GM12878 (cell line): ENCODE measurements at regions not wholly inside any gene's neighbourhood (a gene's known extent, or its start where the extent isn't known, plus 50 kb on each side); places are given as distances from the start of the nearest gene placed in this dataset.

Experiments used
- ATAC-seq: fragments of 200-7000 bp; cut with Tn5 transposase; 3 replicates; pipeline ENCODE4 v1.9.1; 2020; ENCODE audit warnings: mild to moderate bottlenecking, moderate library complexity
- BruUV-seq: library from RNA; stranded (reverse); fragments of 400-500 nt; replicated peaks from 2 replicates; lab custom pipeline; 2021; lab: Mats Ljungman, UMichigan
- CTCF ChIA-PET: fragments of 300-600 bp; sonication (Branson Sonifier 250); formaldehyde crosslinking; extraction: SDS; loops from one replicate; lab custom pipeline; 2021; ENCODE audit warnings: inconsistent platforms; lab: Yijun Ruan, JAX
- POLR2A ChIA-PET: fragments of 350-600 bp; formaldehyde crosslinking; extraction: SDS; loops from one replicate; lab custom pipeline; 2021; ENCODE audit warnings: inconsistent platforms; lab: Charles Lee
- RAD21 ChIA-PET: fragments of 300-600 bp; sonication (Branson Sonifier 250); formaldehyde crosslinking; loops from one replicate; lab custom pipeline; 2023; ENCODE audit warnings: antibody characterized with exemption; ENCODE audit not compliant: unreplicated experiment; lab: Charles Lee
- SMC1A ChIA-PET: fragments of 300-600 bp; sonication (Branson Sonifier 250); formaldehyde crosslinking; loops from one replicate; lab custom pipeline; 2023; ENCODE audit not compliant: unreplicated experiment, uncharacterized antibody; lab: Charles Lee
- DNase-seq: peaks from one replicate; pipeline ENCODE4 v3.0.0-alpha.2; 2011; ENCODE audit warnings: low read depth, low spot score
- FAIRE-seq: peaks from 3 replicates; lab custom pipeline; 2011; peaks lifted over from hg19 to GRCh38; lab: Jason Lieb, UNC
- H2AFZ ChIP-seq: 2 replicates; pipeline ENCODE4 v1.6.0; 2011; ENCODE audit warnings: low read depth, low read length, control low read depth; ENCODE audit not compliant: control insufficient read depth
- H3K27ac ChIP-seq: 2 replicates; pipeline ENCODE4 v1.5.1; 2011; ENCODE audit warnings: control low read depth; ENCODE audit not compliant: control insufficient read depth, insufficient read depth
- H3K27me3 ChIP-seq, 2 experiments: replicated peaks in 1 of 2; 2 replicates each; pipeline versions ENCODE4 v1.6.0 to v1.6.1; 2011; ENCODE audit warnings: low read length in 1 of 2; ENCODE audit not compliant: control insufficient read depth in 2 of 2, insufficient read depth in 2 of 2
- H3K36me3 ChIP-seq, 2 experiments: 2 replicates each; pipeline ENCODE4 v1.5.1; 2011; ENCODE audit warnings: low read length in 1 of 2; ENCODE audit not compliant: control insufficient read depth in 2 of 2, insufficient read depth in 2 of 2
- H3K4me1 ChIP-seq: 2 replicates; pipeline ENCODE4 v1.6.1; 2011; ENCODE audit warnings: mild to moderate bottlenecking, low read length, moderate library complexity, mixed read lengths; ENCODE audit not compliant: control insufficient read depth, insufficient read depth
- H3K4me2 ChIP-seq: 2 replicates; pipeline ENCODE4 v1.6.0; 2011; ENCODE audit warnings: control low read depth; ENCODE audit not compliant: control insufficient read depth, insufficient read depth
- H3K4me3 ChIP-seq: fragments of 200-600 bp; sonication (generic); 2 replicates; pipeline ENCODE4 v1.5.1; 2016
- H3K79me2 ChIP-seq: 2 replicates; pipeline ENCODE4 v1.6.0; 2011; ENCODE audit warnings: low read length; ENCODE audit not compliant: control insufficient read depth, insufficient read depth
- H3K9ac ChIP-seq: 2 replicates; pipeline ENCODE4 v1.8.0; 2011; ENCODE audit warnings: low read length, control low read depth, mixed read lengths; ENCODE audit not compliant: control insufficient read depth, insufficient read depth
- H3K9me3 ChIP-seq: replicated peaks from 3 replicates; pipeline ENCODE4 v1.5.1; 2011; ENCODE audit warnings: mild to moderate bottlenecking, low read length; ENCODE audit not compliant: control insufficient read depth, insufficient read depth
- H4K20me1 ChIP-seq: 2 replicates; pipeline ENCODE4 v1.6.0; 2011; ENCODE audit not compliant: control insufficient read depth, insufficient read depth
- BACH1 ChIP-seq: fragments of 450-650 bp; IDR thresholded peaks from 2 replicates; pipeline ENCODE4 v1.6.1; 2017; ENCODE audit warnings: mild to moderate bottlenecking, borderline replicate concordance
- CBX3 ChIP-seq: fragments of 200-600 bp; sonication (generic); IDR thresholded peaks from 2 replicates; pipeline ENCODE4 v1.6.1; 2016; ENCODE audit warnings: low read depth, borderline replicate concordance
- IKZF1 ChIP-seq: fragments of 450-650 bp; conservative IDR thresholded peaks from 2 replicates; pipeline ENCODE4 v1.6.1; 2017; ENCODE audit warnings: antibody characterized with exemption, mild to moderate bottlenecking
- MXI1 ChIP-seq: fragments of 150-350 bp; IDR thresholded peaks from 2 replicates; pipeline ENCODE4 v1.6.1; 2011; ENCODE audit warnings: low read depth, mild to moderate bottlenecking, inconsistent platforms, low read length, improper control_type of control experiment
- NFXL1 ChIP-seq: fragments of 450-650 bp; IDR thresholded peaks from 2 replicates; pipeline ENCODE4 v1.6.1; 2017; ENCODE audit warnings: antibody characterized with exemption, mild to moderate bottlenecking, borderline replicate concordance
- RBBP5 ChIP-seq: fragments of 200-600 bp; sonication (generic); conservative IDR thresholded peaks from 2 replicates; pipeline ENCODE4 v1.6.1; 2016
- SMAD1 ChIP-seq: fragments of 450-650 bp; IDR thresholded peaks from 2 replicates; pipeline ENCODE4 v1.6.1; 2018; ENCODE audit warnings: mild to moderate bottlenecking, low read depth; ENCODE audit not compliant: partially characterized antibody
- SMARCA5 ChIP-seq: fragments of 450-650 bp; IDR thresholded peaks from 2 replicates; pipeline ENCODE4 v1.6.1; 2017; ENCODE audit warnings: mild to moderate bottlenecking
- STAT3 ChIP-seq: IDR thresholded peaks from 2 replicates; pipeline ENCODE4 v1.6.1; 2011; ENCODE audit warnings: low read depth, low read length, improper control_type of control experiment
- WGBS: methylation state at CpG from one replicate; pipeline ENCODE4 v1.1.6; 2016; ENCODE audit warnings: low lambda C conversion rate; ENCODE audit not compliant: insufficient replicate concordance, insufficient coverage; ENCODE audit errors: missing lambda C conversion rate; 5-methylcytosine and 5-hydroxymethylcytosine counted together
- in situ Hi-C: fragments of 300-500 bp; cut with MboI; formaldehyde crosslinking; loops from 9 replicates; pipeline ENCODE4 v1.14.3; 2018; ENCODE audit warnings: mixed read lengths
- intact Hi-C: fragments of 100-400 bp; cut with micrococcal nuclease; formaldehyde crosslinking; loops from one replicate; pipeline ENCODE4 v1.14.2; 2022; ENCODE audit not compliant: unreplicated experiment
- TF ChIP-seq, protein P1 (sequence below): fragments of 450-650 bp; IDR thresholded peaks from 2 replicates; pipeline ENCODE4 v1.6.1; 2017; ENCODE audit warnings: antibody characterized with exemption, mild to moderate bottlenecking, moderate library complexity
- TF ChIP-seq, protein P2 (sequence below): fragments of 450-650 bp; IDR thresholded peaks from 2 replicates; pipeline ENCODE4 v1.6.1; 2016; ENCODE audit warnings: mild to moderate bottlenecking
- TF ChIP-seq, protein P3 (sequence below): IDR thresholded peaks from 2 replicates; pipeline ENCODE4 v1.6.1; 2012; ENCODE audit warnings: improper control_type of control experiment, low read depth, low read length; ENCODE audit not compliant: insufficient replicate concordance
- TF ChIP-seq, protein P4 (sequence below): IDR thresholded peaks from 2 replicates; pipeline ENCODE4 v1.6.1; 2011; ENCODE audit warnings: low read depth, low read length, improper control_type of control experiment, borderline replicate concordance
- TF ChIP-seq, protein P5 (sequence below): fragments of 450-650 bp; IDR thresholded peaks from 2 replicates; pipeline ENCODE4 v1.6.1; 2014; ENCODE audit warnings: mild to moderate bottlenecking

DNA sequence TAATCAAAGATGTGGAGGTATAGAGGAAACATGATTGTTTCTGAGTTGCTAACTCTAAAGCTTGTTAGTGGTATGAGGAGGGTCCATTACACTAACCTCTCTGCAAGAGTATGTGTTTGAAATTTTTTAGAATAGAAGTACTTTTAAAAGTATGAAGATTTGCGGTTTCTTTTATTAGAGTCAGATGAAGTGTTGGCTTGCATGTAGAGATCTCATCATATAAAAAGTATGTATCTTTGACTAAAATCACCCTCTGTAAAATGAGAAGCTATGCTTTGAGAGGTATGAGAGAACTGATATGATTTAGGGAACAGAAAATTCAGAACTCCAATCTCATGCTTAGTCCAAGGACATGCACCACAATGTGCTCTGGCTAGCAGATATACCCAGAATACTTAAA lies 140.4 kb upstream of the MBNL1 start:
- DNase-seq (no peak), ATAC-seq (no peak), FAIRE-seq (no peak)
- Histone ChIP-seq H3K27me3 (no peaks in the 10 kb centered on the region), H3K9me3 (no peaks in the 10 kb centered on the region), H3K4me3 (no peak overlapping the region), H3K4me2 (no peak overlapping the region), H3K4me1 (peaks cover 16% of the 10 kb centered on the region), H3K36me3 (no peaks in the 10 kb centered on the region), H3K27ac (no peak overlapping the region), H3K79me2 (no peaks in the 10 kb centered on the region), H3K9ac (no peak overlapping the region), H4K20me1 (no peaks in the 10 kb centered on the region), H2AFZ (no peak overlapping the region)
- SMC1A ChIA-PET: interaction anchor here (0.6 to 1.1 kb wide), 3 partner anchors 47 to 644 kb away, joined by 3 read pairs; no protein-coding TSS in a partner anchor
- RAD21 ChIA-PET: no interaction called here
- BruUV-seq: no TSS peak
- CTCF ChIA-PET: no interaction called here
- in situ Hi-C loops: no loop called here
- WGBS: 95% methylated on average over 1 of the region's 1 CpG
- intact Hi-C loops: loop anchor here (5.0 kb wide), 2 partner anchors 49 to 139 kb away; partner anchors contain the start of gene MBNL1
- POLR2A ChIA-PET: no interaction called here
- TF ChIP-seq CBX3: no peak
- no peak for TF ChIP-seq BACH1
- TF ChIP-seq, protein P1, sequence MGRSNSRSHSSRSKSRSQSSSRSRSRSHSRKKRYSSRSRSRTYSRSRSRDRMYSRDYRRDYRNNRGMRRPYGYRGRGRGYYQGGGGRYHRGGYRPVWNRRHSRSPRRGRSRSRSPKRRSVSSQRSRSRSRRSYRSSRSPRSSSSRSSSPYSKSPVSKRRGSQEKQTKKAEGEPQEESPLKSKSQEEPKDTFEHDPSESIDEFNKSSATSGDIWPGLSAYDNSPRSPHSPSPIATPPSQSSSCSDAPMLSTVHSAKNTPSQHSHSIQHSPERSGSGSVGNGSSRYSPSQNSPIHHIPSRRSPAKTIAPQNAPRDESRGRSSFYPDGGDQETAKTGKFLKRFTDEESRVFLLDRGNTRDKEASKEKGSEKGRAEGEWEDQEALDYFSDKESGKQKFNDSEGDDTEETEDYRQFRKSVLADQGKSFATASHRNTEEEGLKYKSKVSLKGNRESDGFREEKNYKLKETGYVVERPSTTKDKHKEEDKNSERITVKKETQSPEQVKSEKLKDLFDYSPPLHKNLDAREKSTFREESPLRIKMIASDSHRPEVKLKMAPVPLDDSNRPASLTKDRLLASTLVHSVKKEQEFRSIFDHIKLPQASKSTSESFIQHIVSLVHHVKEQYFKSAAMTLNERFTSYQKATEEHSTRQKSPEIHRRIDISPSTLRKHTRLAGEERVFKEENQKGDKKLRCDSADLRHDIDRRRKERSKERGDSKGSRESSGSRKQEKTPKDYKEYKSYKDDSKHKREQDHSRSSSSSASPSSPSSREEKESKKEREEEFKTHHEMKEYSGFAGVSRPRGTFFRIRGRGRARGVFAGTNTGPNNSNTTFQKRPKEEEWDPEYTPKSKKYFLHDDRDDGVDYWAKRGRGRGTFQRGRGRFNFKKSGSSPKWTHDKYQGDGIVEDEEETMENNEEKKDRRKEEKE: no peak
- no peak for TF ChIP-seq SMAD1
- TF ChIP-seq, protein P2, sequence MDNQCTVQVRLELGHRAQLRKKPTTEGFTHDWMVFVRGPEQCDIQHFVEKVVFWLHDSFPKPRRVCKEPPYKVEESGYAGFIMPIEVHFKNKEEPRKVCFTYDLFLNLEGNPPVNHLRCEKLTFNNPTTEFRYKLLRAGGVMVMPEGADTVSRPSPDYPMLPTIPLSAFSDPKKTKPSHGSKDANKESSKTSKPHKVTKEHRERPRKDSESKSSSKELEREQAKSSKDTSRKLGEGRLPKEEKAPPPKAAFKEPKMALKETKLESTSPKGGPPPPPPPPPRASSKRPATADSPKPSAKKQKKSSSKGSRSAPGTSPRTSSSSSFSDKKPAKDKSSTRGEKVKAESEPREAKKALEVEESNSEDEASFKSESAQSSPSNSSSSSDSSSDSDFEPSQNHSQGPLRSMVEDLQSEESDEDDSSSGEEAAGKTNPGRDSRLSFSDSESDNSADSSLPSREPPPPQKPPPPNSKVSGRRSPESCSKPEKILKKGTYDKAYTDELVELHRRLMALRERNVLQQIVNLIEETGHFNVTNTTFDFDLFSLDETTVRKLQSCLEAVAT: no peak
- TF ChIP-seq, protein P3, sequence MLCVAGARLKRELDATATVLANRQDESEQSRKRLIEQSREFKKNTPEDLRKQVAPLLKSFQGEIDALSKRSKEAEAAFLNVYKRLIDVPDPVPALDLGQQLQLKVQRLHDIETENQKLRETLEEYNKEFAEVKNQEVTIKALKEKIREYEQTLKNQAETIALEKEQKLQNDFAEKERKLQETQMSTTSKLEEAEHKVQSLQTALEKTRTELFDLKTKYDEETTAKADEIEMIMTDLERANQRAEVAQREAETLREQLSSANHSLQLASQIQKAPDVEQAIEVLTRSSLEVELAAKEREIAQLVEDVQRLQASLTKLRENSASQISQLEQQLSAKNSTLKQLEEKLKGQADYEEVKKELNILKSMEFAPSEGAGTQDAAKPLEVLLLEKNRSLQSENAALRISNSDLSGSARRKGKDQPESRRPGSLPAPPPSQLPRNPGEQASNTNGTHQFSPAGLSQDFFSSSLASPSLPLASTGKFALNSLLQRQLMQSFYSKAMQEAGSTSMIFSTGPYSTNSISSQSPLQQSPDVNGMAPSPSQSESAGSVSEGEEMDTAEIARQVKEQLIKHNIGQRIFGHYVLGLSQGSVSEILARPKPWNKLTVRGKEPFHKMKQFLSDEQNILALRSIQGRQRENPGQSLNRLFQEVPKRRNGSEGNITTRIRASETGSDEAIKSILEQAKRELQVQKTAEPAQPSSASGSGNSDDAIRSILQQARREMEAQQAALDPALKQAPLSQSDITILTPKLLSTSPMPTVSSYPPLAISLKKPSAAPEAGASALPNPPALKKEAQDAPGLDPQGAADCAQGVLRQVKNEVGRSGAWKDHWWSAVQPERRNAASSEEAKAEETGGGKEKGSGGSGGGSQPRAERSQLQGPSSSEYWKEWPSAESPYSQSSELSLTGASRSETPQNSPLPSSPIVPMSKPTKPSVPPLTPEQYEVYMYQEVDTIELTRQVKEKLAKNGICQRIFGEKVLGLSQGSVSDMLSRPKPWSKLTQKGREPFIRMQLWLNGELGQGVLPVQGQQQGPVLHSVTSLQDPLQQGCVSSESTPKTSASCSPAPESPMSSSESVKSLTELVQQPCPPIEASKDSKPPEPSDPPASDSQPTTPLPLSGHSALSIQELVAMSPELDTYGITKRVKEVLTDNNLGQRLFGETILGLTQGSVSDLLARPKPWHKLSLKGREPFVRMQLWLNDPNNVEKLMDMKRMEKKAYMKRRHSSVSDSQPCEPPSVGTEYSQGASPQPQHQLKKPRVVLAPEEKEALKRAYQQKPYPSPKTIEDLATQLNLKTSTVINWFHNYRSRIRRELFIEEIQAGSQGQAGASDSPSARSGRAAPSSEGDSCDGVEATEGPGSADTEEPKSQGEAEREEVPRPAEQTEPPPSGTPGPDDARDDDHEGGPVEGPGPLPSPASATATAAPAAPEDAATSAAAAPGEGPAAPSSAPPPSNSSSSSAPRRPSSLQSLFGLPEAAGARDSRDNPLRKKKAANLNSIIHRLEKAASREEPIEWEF: no peak
- no peak for TF ChIP-seq MXI1
- no peak for TF ChIP-seq STAT3
- TF ChIP-seq SMARCA5: no peak
- TF ChIP-seq, protein P4, sequence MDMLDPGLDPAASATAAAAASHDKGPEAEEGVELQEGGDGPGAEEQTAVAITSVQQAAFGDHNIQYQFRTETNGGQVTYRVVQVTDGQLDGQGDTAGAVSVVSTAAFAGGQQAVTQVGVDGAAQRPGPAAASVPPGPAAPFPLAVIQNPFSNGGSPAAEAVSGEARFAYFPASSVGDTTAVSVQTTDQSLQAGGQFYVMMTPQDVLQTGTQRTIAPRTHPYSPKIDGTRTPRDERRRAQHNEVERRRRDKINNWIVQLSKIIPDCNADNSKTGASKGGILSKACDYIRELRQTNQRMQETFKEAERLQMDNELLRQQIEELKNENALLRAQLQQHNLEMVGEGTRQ: no peak
- no peak for TF ChIP-seq IKZF1
- no peak for TF ChIP-seq NFXL1
- TF ChIP-seq, protein P5, sequence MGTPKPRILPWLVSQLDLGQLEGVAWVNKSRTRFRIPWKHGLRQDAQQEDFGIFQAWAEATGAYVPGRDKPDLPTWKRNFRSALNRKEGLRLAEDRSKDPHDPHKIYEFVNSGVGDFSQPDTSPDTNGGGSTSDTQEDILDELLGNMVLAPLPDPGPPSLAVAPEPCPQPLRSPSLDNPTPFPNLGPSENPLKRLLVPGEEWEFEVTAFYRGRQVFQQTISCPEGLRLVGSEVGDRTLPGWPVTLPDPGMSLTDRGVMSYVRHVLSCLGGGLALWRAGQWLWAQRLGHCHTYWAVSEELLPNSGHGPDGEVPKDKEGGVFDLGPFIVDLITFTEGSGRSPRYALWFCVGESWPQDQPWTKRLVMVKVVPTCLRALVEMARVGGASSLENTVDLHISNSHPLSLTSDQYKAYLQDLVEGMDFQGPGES: no peak
- TF ChIP-seq RBBP5: no peak
